HepG2 (cell line): ENCODE measurements at regions not wholly inside any gene's neighbourhood (a gene's known extent, or its start where the extent isn't known, plus 50 kb on each side); places are given as distances from the start of the nearest gene placed in this dataset.

Source experiments
- FOSL1 ChIP-seq: sonication (generic); formaldehyde crosslinking; IDR thresholded peaks from 2 replicates; pipeline ENCODE4 v1.9.0; 2021; ENCODE audit warnings: missing genetic modification reagents, borderline replicate concordance
- ZNF17 ChIP-seq: sonication (generic); formaldehyde crosslinking; IDR thresholded peaks from 2 replicates; pipeline ENCODE4 v1.5.0; 2020; ENCODE audit warnings: mild to moderate bottlenecking, missing genetic modification reagents
- ZNF572 ChIP-seq: sonication (generic); formaldehyde crosslinking; IDR thresholded peaks from 2 replicates; pipeline ENCODE4 v1.5.1; 2020; ENCODE audit warnings: mild to moderate bottlenecking, missing genetic modification reagents
- ZNF788 ChIP-seq: sonication (generic); formaldehyde crosslinking; IDR thresholded peaks from 2 replicates; pipeline ENCODE4 v1.5.0; 2020; ENCODE audit warnings: mild to moderate bottlenecking, missing genetic modification reagents, borderline replicate concordance
- TF ChIP-seq, protein P1 (sequence below): sonication (generic); formaldehyde crosslinking; IDR thresholded peaks from 2 replicates; pipeline ENCODE4 v1.4.0; 2020; ENCODE audit warnings: mild to moderate bottlenecking, missing genetic modification reagents
- TF ChIP-seq, protein P2 (sequence below): sonication (generic); formaldehyde crosslinking; IDR thresholded peaks from 2 replicates; pipeline ENCODE4 v1.5.0; 2020; ENCODE audit warnings: mild to moderate bottlenecking, missing genetic modification reagents, moderate library complexity

DNA sequence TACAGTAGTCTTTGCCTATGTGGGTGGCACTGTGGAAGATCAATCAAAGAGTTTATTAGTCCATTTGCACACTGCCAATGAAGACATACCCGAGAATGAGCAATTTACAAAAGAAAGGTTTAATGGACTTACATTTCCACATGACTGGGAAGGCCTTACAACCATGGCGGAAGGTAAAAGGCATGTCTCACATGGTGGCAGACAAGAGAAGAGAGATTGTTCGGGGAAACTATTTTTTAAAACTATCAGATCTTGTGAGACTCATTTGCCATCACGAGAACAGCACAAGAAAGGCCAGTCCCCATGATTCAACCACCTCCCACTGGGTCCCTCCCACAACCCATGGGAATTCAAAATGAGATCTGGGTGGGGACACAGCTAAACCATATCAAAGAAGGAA lies 432.1 kb downstream of the ZFHX3 start:
- TF ChIP-seq ZNF572 (CRISPR knock-in tag) = no peak
- TF ChIP-seq ZNF788 (CRISPR knock-in tag) = no peak
- TF ChIP-seq, protein P1, sequence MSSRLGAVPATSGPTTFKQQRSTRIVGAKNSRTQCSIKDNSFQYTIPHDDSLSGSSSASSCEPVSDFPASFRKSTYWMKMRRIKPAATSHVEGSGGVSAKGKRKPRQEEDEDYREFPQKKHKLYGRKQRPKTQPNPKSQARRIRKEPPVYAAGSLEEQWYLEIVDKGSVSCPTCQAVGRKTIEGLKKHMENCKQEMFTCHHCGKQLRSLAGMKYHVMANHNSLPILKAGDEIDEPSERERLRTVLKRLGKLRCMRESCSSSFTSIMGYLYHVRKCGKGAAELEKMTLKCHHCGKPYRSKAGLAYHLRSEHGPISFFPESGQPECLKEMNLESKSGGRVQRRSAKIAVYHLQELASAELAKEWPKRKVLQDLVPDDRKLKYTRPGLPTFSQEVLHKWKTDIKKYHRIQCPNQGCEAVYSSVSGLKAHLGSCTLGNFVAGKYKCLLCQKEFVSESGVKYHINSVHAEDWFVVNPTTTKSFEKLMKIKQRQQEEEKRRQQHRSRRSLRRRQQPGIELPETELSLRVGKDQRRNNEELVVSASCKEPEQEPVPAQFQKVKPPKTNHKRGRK (CRISPR knock-in tag) = no peak
- no peak for TF ChIP-seq FOSL1 (CRISPR knock-in tag)
- TF ChIP-seq ZNF17 (CRISPR knock-in tag) = no peak
- TF ChIP-seq, protein P2, sequence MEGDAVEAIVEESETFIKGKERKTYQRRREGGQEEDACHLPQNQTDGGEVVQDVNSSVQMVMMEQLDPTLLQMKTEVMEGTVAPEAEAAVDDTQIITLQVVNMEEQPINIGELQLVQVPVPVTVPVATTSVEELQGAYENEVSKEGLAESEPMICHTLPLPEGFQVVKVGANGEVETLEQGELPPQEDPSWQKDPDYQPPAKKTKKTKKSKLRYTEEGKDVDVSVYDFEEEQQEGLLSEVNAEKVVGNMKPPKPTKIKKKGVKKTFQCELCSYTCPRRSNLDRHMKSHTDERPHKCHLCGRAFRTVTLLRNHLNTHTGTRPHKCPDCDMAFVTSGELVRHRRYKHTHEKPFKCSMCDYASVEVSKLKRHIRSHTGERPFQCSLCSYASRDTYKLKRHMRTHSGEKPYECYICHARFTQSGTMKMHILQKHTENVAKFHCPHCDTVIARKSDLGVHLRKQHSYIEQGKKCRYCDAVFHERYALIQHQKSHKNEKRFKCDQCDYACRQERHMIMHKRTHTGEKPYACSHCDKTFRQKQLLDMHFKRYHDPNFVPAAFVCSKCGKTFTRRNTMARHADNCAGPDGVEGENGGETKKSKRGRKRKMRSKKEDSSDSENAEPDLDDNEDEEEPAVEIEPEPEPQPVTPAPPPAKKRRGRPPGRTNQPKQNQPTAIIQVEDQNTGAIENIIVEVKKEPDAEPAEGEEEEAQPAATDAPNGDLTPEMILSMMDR (CRISPR knock-in tag) = no peak
